ENCODE measurements at regions not wholly inside any gene's neighbourhood (a gene's known extent, or its start where the extent isn't known, plus 50 kb on each side); places are given as distances from the start of the nearest gene placed in this dataset.

DNA sequence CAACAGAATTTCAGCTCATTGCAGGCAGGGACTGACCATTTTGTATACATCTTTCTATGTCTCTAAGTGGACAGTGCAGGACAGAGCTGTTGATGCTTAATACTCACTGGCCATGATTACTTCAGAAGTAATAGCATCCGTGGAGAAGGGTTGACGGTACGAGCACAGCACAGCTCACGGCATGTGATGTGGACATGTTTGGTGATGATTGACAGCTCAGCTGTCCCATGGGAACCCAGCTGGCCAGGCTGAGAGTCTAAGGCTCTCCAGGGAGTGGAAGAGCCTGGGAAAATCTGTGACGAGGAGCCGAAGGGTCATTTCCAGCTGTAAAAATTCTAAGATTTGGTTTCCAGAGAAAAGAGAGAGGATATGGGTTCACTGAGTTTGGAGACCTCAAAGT lies 198.2 kb downstream of the SNX19 start:
- no peaks in the 10 kb centered on the region for H3K4me1 Mint-ChIP-seq (ENCODE audit: low read depth, unreplicated experiment)
- no TSS peak for BruUV-seq (replicated peaks)

DNA sequence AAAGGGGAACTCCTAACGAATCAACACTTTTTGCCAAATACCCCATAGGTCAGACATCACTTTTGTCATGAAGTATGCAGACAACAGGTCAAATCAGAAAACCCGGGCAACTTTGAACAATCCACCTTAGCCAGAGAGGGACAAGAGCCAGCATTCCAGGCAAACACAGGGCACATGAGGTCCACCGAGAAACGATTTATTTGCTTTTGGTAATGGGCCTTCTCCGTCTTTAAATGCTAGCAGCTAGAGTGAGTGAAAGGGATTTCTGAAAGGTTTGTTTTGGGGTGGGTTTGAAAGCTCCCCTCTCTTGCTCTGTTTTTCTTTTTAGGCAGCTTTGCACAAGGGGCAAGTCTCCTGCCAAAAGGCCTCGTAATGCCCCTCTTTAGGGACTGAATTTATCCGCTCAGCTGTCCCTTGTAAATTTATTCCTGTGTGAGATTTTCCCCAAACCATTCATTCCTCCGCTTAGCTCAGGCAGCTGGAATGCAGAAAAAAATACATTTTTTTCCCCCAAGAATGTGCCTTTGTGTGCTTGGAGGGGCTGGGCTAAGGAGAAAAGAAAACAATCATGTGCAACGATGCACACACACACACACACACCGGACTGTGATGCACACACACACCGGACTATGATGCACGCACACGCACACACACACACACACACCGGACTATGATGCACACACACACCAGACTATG lies 196.9 kb downstream of the SNX19 start:
- Mint-ChIP-seq H3K4me3 (ENCODE audit: low read depth, unreplicated experiment) (no peak overlapping the region), H3K27me3 (ENCODE audit: unreplicated experiment) (peaks cover 13% of the 10 kb centered on the region), H3K9me3 (ENCODE audit: low read depth, unreplicated experiment) (no peaks in the 10 kb centered on the region), H3K27ac (ENCODE audit: unreplicated experiment) (no peak overlapping the region), H3K4me1 (ENCODE audit: low read depth, unreplicated experiment) (no peaks in the 10 kb centered on the region), H3K36me3 (ENCODE audit: insufficient read depth, unreplicated experiment) (no peaks in the 10 kb centered on the region)
- TF ChIP-seq, protein P1, sequence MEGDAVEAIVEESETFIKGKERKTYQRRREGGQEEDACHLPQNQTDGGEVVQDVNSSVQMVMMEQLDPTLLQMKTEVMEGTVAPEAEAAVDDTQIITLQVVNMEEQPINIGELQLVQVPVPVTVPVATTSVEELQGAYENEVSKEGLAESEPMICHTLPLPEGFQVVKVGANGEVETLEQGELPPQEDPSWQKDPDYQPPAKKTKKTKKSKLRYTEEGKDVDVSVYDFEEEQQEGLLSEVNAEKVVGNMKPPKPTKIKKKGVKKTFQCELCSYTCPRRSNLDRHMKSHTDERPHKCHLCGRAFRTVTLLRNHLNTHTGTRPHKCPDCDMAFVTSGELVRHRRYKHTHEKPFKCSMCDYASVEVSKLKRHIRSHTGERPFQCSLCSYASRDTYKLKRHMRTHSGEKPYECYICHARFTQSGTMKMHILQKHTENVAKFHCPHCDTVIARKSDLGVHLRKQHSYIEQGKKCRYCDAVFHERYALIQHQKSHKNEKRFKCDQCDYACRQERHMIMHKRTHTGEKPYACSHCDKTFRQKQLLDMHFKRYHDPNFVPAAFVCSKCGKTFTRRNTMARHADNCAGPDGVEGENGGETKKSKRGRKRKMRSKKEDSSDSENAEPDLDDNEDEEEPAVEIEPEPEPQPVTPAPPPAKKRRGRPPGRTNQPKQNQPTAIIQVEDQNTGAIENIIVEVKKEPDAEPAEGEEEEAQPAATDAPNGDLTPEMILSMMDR (IDR thresholded peaks at IDR 0.05; ENCODE audit: unreplicated experiment): no peak
- DNase-seq: no peak
- intact Hi-C loops (cut with micrococcal nuclease; ENCODE audit: unreplicated experiment): no loop called here
- CTCF ChIA-PET: interaction anchor here (0.5 to 0.6 kb wide), 2 partner anchors 286 to 527 kb away, joined by 4 read pairs; no protein-coding TSS in a partner anchor
- no TSS peak for BruUV-seq (replicated peaks)

More for the DNA sequence above, 198.2 kb downstream of the SNX19 start:
- TF ChIP-seq, protein P1 (IDR thresholded peaks at IDR 0.05; ENCODE audit: unreplicated experiment): no peak
- H3K36me3 Mint-ChIP-seq (ENCODE audit: insufficient read depth, unreplicated experiment): no peaks in the 10 kb centered on the region
- intact Hi-C loops (cut with micrococcal nuclease; ENCODE audit: unreplicated experiment): no loop called here
- no peak for DNase-seq
- no peak overlapping the region for H3K4me3 Mint-ChIP-seq (ENCODE audit: low read depth, unreplicated experiment)
- H3K27ac Mint-ChIP-seq (ENCODE audit: unreplicated experiment): no peak overlapping the region
- peaks cover 25% of the 10 kb centered on the region for H3K27me3 Mint-ChIP-seq (ENCODE audit: unreplicated experiment)
- no peaks in the 10 kb centered on the region for H3K9me3 Mint-ChIP-seq (ENCODE audit: low read depth, unreplicated experiment)
- CTCF ChIA-PET: no interaction called here

DNA sequence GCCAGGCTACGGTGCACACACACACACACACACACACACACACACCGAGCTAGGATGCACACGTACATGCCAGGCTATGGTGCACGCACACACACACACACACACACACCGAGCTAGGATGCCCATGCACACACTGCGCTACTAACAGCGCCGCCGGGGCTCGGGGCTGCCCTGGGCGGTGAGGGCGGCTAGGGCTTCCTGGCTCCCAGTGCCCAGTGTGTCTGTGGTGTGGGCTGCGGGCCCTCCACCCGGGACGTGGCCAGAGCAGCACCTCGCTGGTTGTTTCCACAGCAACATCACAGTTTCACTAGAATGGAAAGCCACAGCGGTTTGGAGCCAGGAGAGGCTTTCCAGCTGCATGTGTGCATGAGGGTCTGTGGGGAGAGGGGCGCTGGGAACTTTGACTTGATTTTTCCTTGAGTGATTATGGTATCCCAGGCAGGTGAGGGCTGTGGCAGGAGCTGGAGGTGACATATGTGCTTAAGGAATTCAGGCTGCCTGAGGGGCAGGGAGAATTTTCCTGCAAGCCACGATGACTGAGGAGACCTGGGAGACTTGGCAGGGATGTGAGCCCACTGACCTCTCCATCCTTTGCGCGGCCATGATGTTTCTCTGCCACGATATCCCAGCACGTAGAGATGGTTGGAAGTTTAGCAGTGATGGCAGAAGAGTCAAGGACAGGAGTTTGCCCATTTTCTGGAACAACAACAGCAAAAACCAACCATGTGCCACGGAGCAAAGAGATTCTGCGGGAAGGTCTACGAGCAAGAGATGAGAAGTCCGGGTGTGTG lies 195.9 kb downstream of the SNX19 start:
- intact Hi-C loops (cut with micrococcal nuclease; ENCODE audit: unreplicated experiment): no loop called here
- CTCF ChIA-PET: interaction anchor here (0.5 to 0.6 kb wide), 2 partner anchors 287 to 526 kb away, joined by 4 read pairs; no protein-coding TSS in a partner anchor
- BruUV-seq (replicated peaks): no TSS peak

DNA sequence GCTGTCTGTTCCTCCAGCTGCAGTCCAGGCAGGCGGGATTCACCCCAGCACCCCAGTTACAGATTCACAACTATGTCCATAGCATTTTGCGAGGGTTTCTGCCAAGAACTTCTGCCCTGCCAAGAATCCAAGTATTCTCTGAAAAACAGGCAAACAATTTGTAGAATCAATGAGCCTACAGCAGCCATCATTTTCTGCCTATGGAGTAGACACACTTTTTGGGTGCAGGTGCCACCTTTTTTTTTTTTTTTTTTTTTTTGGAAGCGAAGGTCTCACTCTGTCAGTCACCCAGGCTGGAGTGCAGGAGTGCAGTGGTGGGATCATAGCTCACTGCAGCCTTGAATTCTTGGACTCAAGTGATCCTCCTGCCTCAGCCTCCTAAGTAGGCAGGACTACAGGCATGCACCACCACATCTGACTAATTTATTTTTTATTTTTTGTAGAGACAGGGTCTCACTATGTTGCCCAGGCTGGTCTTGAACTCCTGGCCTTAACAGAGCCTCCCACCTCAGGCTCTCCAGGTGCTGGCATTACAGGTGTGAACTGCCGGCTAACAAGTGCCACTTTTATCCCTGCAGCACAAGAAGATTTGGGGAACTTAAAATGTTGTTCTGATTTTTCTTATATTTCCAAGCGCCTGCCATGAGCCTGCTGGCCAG lies 195.1 kb downstream of the SNX19 start:
- Mint-ChIP-seq H3K27ac (ENCODE audit: unreplicated experiment) (no peak overlapping the region), H3K36me3 (ENCODE audit: insufficient read depth, unreplicated experiment) (no peaks in the 10 kb centered on the region), H3K9me3 (ENCODE audit: low read depth, unreplicated experiment) (no peaks in the 10 kb centered on the region), H3K4me1 (ENCODE audit: low read depth, unreplicated experiment) (no peaks in the 10 kb centered on the region), H3K27me3 (ENCODE audit: unreplicated experiment) (no peaks in the 10 kb centered on the region), H3K4me3 (ENCODE audit: low read depth, unreplicated experiment) (no peak overlapping the region)
- intact Hi-C loops (cut with micrococcal nuclease; ENCODE audit: unreplicated experiment): no loop called here
- BruUV-seq (replicated peaks): no TSS peak
- TF ChIP-seq, protein P1 (IDR thresholded peaks at IDR 0.05; ENCODE audit: unreplicated experiment): no peak
- no peak for DNase-seq
- CTCF ChIA-PET: no interaction called here

More for the DNA sequence above, 195.9 kb downstream of the SNX19 start:
- Mint-ChIP-seq H3K4me3 (ENCODE audit: low read depth, unreplicated experiment) (no peak overlapping the region), H3K4me1 (ENCODE audit: low read depth, unreplicated experiment) (no peaks in the 10 kb centered on the region), H3K36me3 (ENCODE audit: insufficient read depth, unreplicated experiment) (no peaks in the 10 kb centered on the region), H3K9me3 (ENCODE audit: low read depth, unreplicated experiment) (no peaks in the 10 kb centered on the region), H3K27me3 (ENCODE audit: unreplicated experiment) (peaks cover 2% of the 10 kb centered on the region), H3K27ac (ENCODE audit: unreplicated experiment) (no peak overlapping the region)
- no peak for DNase-seq
- TF ChIP-seq, protein P1 (IDR thresholded peaks at IDR 0.05; ENCODE audit: unreplicated experiment): no peak

Data from Calu3 (cell line).